HepG2 (cell line): ENCODE measurements at regions not wholly inside any gene's neighbourhood (a gene's known extent, or its start where the extent isn't known, plus 50 kb on each side); places are given as distances from the start of the nearest gene placed in this dataset.

Experiments
- ATAC-seq: fragments of 200-7000 bp; cut with Tn5 transposase; 3 replicates; pipeline ENCODE4 v1.9.1; 2020; ENCODE audit warnings: mild to moderate bottlenecking, moderate library complexity
- BruUV-seq: library from RNA; stranded (reverse); fragments of 400-500 nt; replicated peaks from 2 replicates; lab custom pipeline; 2021; lab: Mats Ljungman, UMichigan
- CTCF ChIA-PET: fragments of 300-600 bp; formaldehyde crosslinking; extraction: SDS; loops from one replicate; lab custom pipeline; 2021; ENCODE audit warnings: low total read pairs, inconsistent platforms, low intra/inter-chr PET ratio; lab: Yijun Ruan, JAX
- POLR2A ChIA-PET: fragments of 350-600 bp; sonication (Branson Sonifier 250); formaldehyde crosslinking; loops from one replicate; lab custom pipeline; 2020; ENCODE audit warnings: antibody characterized with exemption, inconsistent platforms; lab: Yijun Ruan, JAX
- DNase-seq: peaks from one replicate; pipeline ENCODE4 v3.0.0-alpha.2; 2015; ENCODE audit warnings: low spot score
- FAIRE-seq: peaks from 3 replicates; lab custom pipeline; 2011; peaks lifted over from hg19 to GRCh38; lab: Jason Lieb, UNC
- H2AFZ ChIP-seq: one replicate; pipeline ENCODE4 v1.6.1; 2011; ENCODE audit warnings: low read length, inconsistent platforms
- H3K27ac ChIP-seq: fragments of 300-600 bp; 3 replicates; pipeline ENCODE4 v1.8.0; 2011; ENCODE audit warnings: mixed run types, mild to moderate bottlenecking, mixed read lengths, low read length, inconsistent platforms; ENCODE audit not compliant: insufficient read depth; ENCODE audit errors: extremely low read length
- H3K27me3 ChIP-seq, 2 experiments: fragments of 200-600 bp in 1 of 2; 2 replicates in 1 of 2; 3 replicates in 1 of 2; pipeline versions ENCODE4 v1.6.0 to v1.8.0; 2011; ENCODE audit warnings: low read length in 2 of 2, mild to moderate bottlenecking in 2 of 2, moderate library complexity in 2 of 2, inconsistent platforms in 1 of 2; ENCODE audit not compliant: insufficient read depth in 2 of 2, control insufficient read depth in 1 of 2
- H3K36me3 ChIP-seq, 2 experiments: fragments of 200-600 bp in 1 of 2; replicated peaks in 1 of 2; 2 replicates in 1 of 2; 3 replicates in 1 of 2; pipeline versions ENCODE4 v1.5.1 to v1.8.0; 2011; ENCODE audit warnings: low read length in 2 of 2, inconsistent platforms in 1 of 2; ENCODE audit not compliant: insufficient read depth in 2 of 2, control insufficient read depth in 1 of 2
- H3K4me1 ChIP-seq: 2 replicates; pipeline ENCODE4 v1.5.1; 2012; ENCODE audit warnings: low read length, inconsistent platforms; ENCODE audit not compliant: insufficient read depth
- H3K4me2 ChIP-seq: 2 replicates; pipeline ENCODE4 v1.6.0; 2011; ENCODE audit warnings: low read depth, low read length, inconsistent platforms
- H3K4me3 ChIP-seq, 3 experiments: fragments of 200-600 bp in 1 of 3; sonication (generic), shearing (Covaris generic) in 1 of 3; replicated peaks in 1 of 3; 2 replicates each; pipeline ENCODE4 v1.5.1; 2011 to 2016; ENCODE audit warnings: low read length in 3 of 3, inconsistent platforms in 2 of 3, low read depth in 2 of 3, mild to moderate bottlenecking in 2 of 3, control low read depth in 1 of 3, mixed read lengths in 1 of 3; ENCODE audit not compliant: insufficient read depth in 1 of 3
- H3K79me2 ChIP-seq: one replicate; pipeline ENCODE4 v1.6.1; 2011; ENCODE audit warnings: low read length, inconsistent platforms; ENCODE audit not compliant: insufficient read depth
- H3K9ac ChIP-seq: 2 replicates; pipeline ENCODE4 v1.6.0; 2011; ENCODE audit warnings: mild to moderate bottlenecking, low read depth, low read length, inconsistent platforms; ENCODE audit not compliant: insufficient read depth
- H3K9me3 ChIP-seq: 2 replicates; pipeline ENCODE4 v1.5.1; 2012; ENCODE audit warnings: mild to moderate bottlenecking, low read length
- H4K20me1 ChIP-seq: 2 replicates; pipeline ENCODE4 v1.6.0; 2011; ENCODE audit warnings: inconsistent platforms, mild to moderate bottlenecking, low read length, moderate library complexity; ENCODE audit not compliant: insufficient read depth
- CHCHD3 ChIP-seq: sonication (generic); formaldehyde crosslinking; IDR thresholded peaks from 2 replicates; pipeline ENCODE4 v1.8.0; 2022; ENCODE audit warnings: mild to moderate bottlenecking, missing genetic modification reagents, moderate library complexity
- HNF4A ChIP-seq: sonication (generic); formaldehyde crosslinking; IDR thresholded peaks from 2 replicates; pipeline ENCODE4 v1.4.0; 2020; ENCODE audit warnings: missing genetic modification reagents
- HOMEZ ChIP-seq: IDR thresholded peaks from 2 replicates; pipeline ENCODE4 v1.6.1; 2016; ENCODE audit warnings: low read depth
- HOXD1 ChIP-seq: sonication (generic); formaldehyde crosslinking; IDR thresholded peaks from 2 replicates; pipeline ENCODE4 v1.5.0; 2020; ENCODE audit warnings: missing genetic modification reagents
- SMAD1 ChIP-seq: sonication (generic); formaldehyde crosslinking; IDR thresholded peaks from 2 replicates; pipeline ENCODE4 v1.4.0; 2020; ENCODE audit warnings: missing genetic modification reagents, low read depth, mild to moderate bottlenecking, borderline replicate concordance
- TCF7 ChIP-seq: sonication (generic); IDR thresholded peaks from 2 replicates; pipeline ENCODE4 v1.6.1; 2016; ENCODE audit warnings: antibody characterized with exemption, low read depth
- WIZ ChIP-seq: sonication (generic); formaldehyde crosslinking; IDR thresholded peaks from 2 replicates; pipeline ENCODE4 v1.5.1; 2020; ENCODE audit warnings: mild to moderate bottlenecking, missing genetic modification reagents
- ZFP41 ChIP-seq: sonication (generic); formaldehyde crosslinking; IDR thresholded peaks from 2 replicates; pipeline ENCODE4 v1.4.0; 2020; ENCODE audit warnings: mild to moderate bottlenecking, missing genetic modification reagents, borderline replicate concordance
- ZIK1 ChIP-seq: sonication (generic); formaldehyde crosslinking; IDR thresholded peaks from 2 replicates; pipeline ENCODE4 v1.5.0; 2020; ENCODE audit warnings: mild to moderate bottlenecking, low read depth, missing genetic modification reagents, borderline replicate concordance
- ZMYM4 ChIP-seq: sonication (generic); formaldehyde crosslinking; IDR thresholded peaks from 2 replicates; pipeline ENCODE4 v1.8.1; 2023; ENCODE audit warnings: mild to moderate bottlenecking, missing genetic modification reagents
- ZNF607 ChIP-seq: sonication (generic); formaldehyde crosslinking; IDR thresholded peaks from 2 replicates; pipeline ENCODE4 v1.5.1; 2020; ENCODE audit warnings: missing genetic modification reagents, mild to moderate bottlenecking, borderline replicate concordance
- ZNF614 ChIP-seq: IDR thresholded peaks from 2 replicates; pipeline ENCODE4 v1.6.1; 2018; ENCODE audit warnings: missing biosample characterization, missing genetic modification reagents, inconsistent platforms, borderline replicate concordance
- ZSCAN22 ChIP-seq: sonication (generic); formaldehyde crosslinking; IDR thresholded peaks from 2 replicates; pipeline ENCODE4 v1.4.0; 2020; ENCODE audit warnings: mild to moderate bottlenecking, missing genetic modification reagents
- WGBS: methylation state at CpG from one replicate; pipeline ENCODE4 v1.1.6; 2017; ENCODE audit warnings: low lambda C conversion rate; 5-methylcytosine and 5-hydroxymethylcytosine counted together
- in situ Hi-C: cut with HindIII; loops from 2 replicates; pipeline ENCODE4 v1.10.0; 2017; ENCODE audit warnings: low pct_unique_long_range_greater_than_20kb; ENCODE audit not compliant: extremely low pct_ligation_motif_present
- intact Hi-C: fragments of 100-400 bp; cut with micrococcal nuclease; formaldehyde crosslinking; loops from one replicate; pipeline ENCODE4 v1.10.0; 2022; ENCODE audit not compliant: unreplicated experiment

GRCh38 chr7:130973637-130974036, 239.6 kb upstream of the KLF14 start (continued):
- no peak for TF ChIP-seq CHCHD3 (CRISPR knock-in tag)
- no peak for TF ChIP-seq SMAD1 (CRISPR knock-in tag)
- TF ChIP-seq HOXD1, result no peak
- TF ChIP-seq ZNF614 (CRISPR knock-in tag), result no peak
- no peak for TF ChIP-seq ZIK1 (CRISPR knock-in tag)
- TF ChIP-seq ZNF607 (CRISPR knock-in tag), result no peak
- no peak for TF ChIP-seq TCF7
- no peak for TF ChIP-seq ZSCAN22 (CRISPR knock-in tag)
- TF ChIP-seq, all 625 proteins: peak for 0

GRCh38 chr7:130974169-130974568, 240.2 kb upstream of the KLF14 start:
- Histone ChIP-seq H3K27ac (no peak overlapping the region), H2AFZ (no peak overlapping the region), H4K20me1 (0 out of 2 replicates have a peak, but pooled peaks cover 3% of the 10 kb centered on the region), H3K9me3 (peaks cover 11% of the 10 kb centered on the region), H3K9ac (no peak overlapping the region), H3K4me1 (peaks cover 5% of the 10 kb centered on the region; the same call in 1 of the 2 replicates), H3K27me3 (no peaks in the 10 kb centered on the region), H3K79me2 (peaks cover 2% of the 10 kb centered on the region), H3K4me2 (no peak overlapping the region), H3K4me3 (no peak overlapping the region), H3K36me3 (peaks cover 7 to 12% of the 10 kb centered on the region in 2 experiments; a peak in 3 of 5 replicates)
- POLR2A ChIA-PET, result no interaction called here
- TF ChIP-seq ZMYM4 (CRISPR knock-in tag) (0 out of 2 replicates have a peak, but pooled peaks have one; percentile 28), HNF4A (0 out of 2 replicates have a peak, but pooled peaks have one; percentile 42), WIZ (CRISPR knock-in tag) (no peak), ZFP41 (CRISPR knock-in tag) (no peak), HOMEZ (CRISPR knock-in tag) (0 out of 2 replicates have a peak, but pooled peaks have one; percentile 58)
- ATAC-seq (peak; percentile 38; the same call in 1 of the 3 replicates), DNase-seq (no peak), FAIRE-seq (no peak)
- no TSS peak for BruUV-seq
- WGBS, result 66% methylated on average over 2 of the region's 2 CpGs
- in situ Hi-C loops, result no loop called here
- CTCF ChIA-PET, result no interaction called here
- intact Hi-C loops, result no loop called here
